OCI-LY1 (cell line): ENCODE measurements at regions not wholly inside any gene's neighbourhood (a gene's known extent, or its start where the extent isn't known, plus 50 kb on each side); places are given as distances from the start of the nearest gene placed in this dataset.

Source experiments
- H2AFZ ChIP-seq: fragments of 200-600 bp; sonication (generic), shearing (Covaris generic); 2 replicates; pipeline ENCODE4 v1.6.0; 2014; ENCODE audit warnings: antibody characterized with exemption, mild to moderate bottlenecking, low read length
- H3F3A ChIP-seq: fragments of 200-600 bp; sonication (generic), shearing (Covaris generic); 2 replicates; pipeline ENCODE4 v1.6.0; 2014; ENCODE audit warnings: mild to moderate bottlenecking, antibody characterized with exemption, low read length, moderate library complexity; ENCODE audit not compliant: insufficient read depth
- H3K27ac ChIP-seq: fragments of 200-600 bp; sonication (generic); 2 replicates; pipeline ENCODE4 v1.5.1; 2014; ENCODE audit warnings: low read length, mixed run types, mild to moderate bottlenecking, low read depth; ENCODE audit not compliant: poor library complexity, severe bottlenecking
- H3K27me3 ChIP-seq: fragments of 200-600 bp; sonication (generic); 2 replicates; pipeline ENCODE4 v1.6.0; 2014; ENCODE audit warnings: antibody characterized with exemption, mild to moderate bottlenecking, low read length, moderate library complexity; ENCODE audit not compliant: insufficient read depth
- H3K36me3 ChIP-seq: fragments of 200-600 bp; sonication (generic); 2 replicates; pipeline ENCODE4 v1.6.1; 2014; ENCODE audit warnings: mild to moderate bottlenecking, antibody characterized with exemption, low read length, moderate library complexity, mixed read lengths; ENCODE audit not compliant: insufficient read depth
- H3K4me1 ChIP-seq: fragments of 200-600 bp; sonication (generic); 2 replicates; pipeline ENCODE4 v1.5.1; 2014; ENCODE audit warnings: mild to moderate bottlenecking, low read length, moderate library complexity; ENCODE audit not compliant: insufficient read depth, severe bottlenecking
- H3K4me2 ChIP-seq: fragments of 200-600 bp; sonication (generic), shearing (Covaris generic); 2 replicates; pipeline ENCODE4 v1.6.1; 2014; ENCODE audit warnings: low read length
- H3K4me3 ChIP-seq: fragments of 200-600 bp; sonication (generic); 2 replicates; pipeline ENCODE4 v1.5.1; 2014; ENCODE audit warnings: low read length, low read depth, mild to moderate bottlenecking, mixed read lengths; ENCODE audit not compliant: poor library complexity, severe bottlenecking
- H3K79me2 ChIP-seq: fragments of 200-600 bp; shearing (Covaris generic); 2 replicates; pipeline ENCODE4 v1.6.1; 2016; ENCODE audit warnings: mixed run types, low read length, mixed read lengths; ENCODE audit not compliant: insufficient read depth
- H3K9ac ChIP-seq: fragments of 200-600 bp; sonication (generic), shearing (Covaris generic); 2 replicates; pipeline ENCODE4 v1.6.1; 2014; ENCODE audit warnings: mild to moderate bottlenecking, low read length, mixed read lengths
- H3K9me2 ChIP-seq: fragments of 200-600 bp; sonication (generic), shearing (Covaris generic); 2 replicates; pipeline ENCODE4 v1.6.1; 2014; ENCODE audit warnings: low read depth, mild to moderate bottlenecking, low read length, mixed read lengths
- H3K9me3 ChIP-seq: fragments of 200-600 bp; shearing (Covaris generic); 2 replicates; pipeline ENCODE4 v1.6.1; 2014; ENCODE audit warnings: low read length, mixed read lengths
- H4K20me1 ChIP-seq: fragments of 200-600 bp; sonication (generic), shearing (Covaris generic); 2 replicates; pipeline ENCODE4 v1.6.0; 2016; ENCODE audit warnings: mild to moderate bottlenecking, low read length; ENCODE audit not compliant: insufficient read depth
- EZH2 ChIP-seq: fragments of 200-600 bp; sonication (generic), shearing (Covaris generic); IDR thresholded peaks from 2 replicates; pipeline ENCODE4 v1.8.0; 2017; ENCODE audit warnings: borderline replicate concordance, mixed run types, mild to moderate bottlenecking, antibody characterized with exemption, low read length, moderate library complexity, mixed read lengths
- TF ChIP-seq, protein P1 (sequence below): fragments of 200-600 bp; sonication (generic), shearing (Covaris generic); IDR thresholded peaks from 2 replicates; pipeline ENCODE4 v1.5.1; 2017; ENCODE audit warnings: mild to moderate bottlenecking, antibody characterized with exemption, low read length, moderate library complexity, mixed read lengths

DNA sequence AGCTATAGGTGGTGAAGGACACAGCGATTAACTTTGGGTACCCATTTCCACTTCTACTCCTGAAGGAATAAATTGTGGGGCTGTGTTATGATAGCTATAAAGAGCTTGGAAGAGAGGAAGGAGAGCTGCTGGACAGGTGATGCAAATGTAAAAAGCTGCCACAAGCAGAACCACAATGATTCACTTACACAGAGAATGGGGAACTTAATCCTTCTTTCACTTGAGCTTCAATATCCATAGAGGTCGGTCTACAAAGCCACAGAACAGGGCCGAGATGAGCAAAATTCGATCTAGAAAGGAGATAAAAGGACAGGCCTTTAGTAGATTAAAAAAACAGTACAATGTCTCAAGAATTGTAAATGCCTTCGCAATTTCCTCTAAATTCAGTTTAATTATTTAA is 831.1 kb downstream of the LRFN5 start:
- no peaks in the 10 kb centered on the region for H3F3A ChIP-seq
- H3K36me3 ChIP-seq = no peaks in the 10 kb centered on the region
- H3K9me3 ChIP-seq = no peaks in the 10 kb centered on the region
- no peak overlapping the region for H3K4me2 ChIP-seq
- H3K9ac ChIP-seq = no peak overlapping the region
- H2AFZ ChIP-seq = no peak overlapping the region
- H4K20me1 ChIP-seq = no peaks in the 10 kb centered on the region
- H3K4me1 ChIP-seq = peaks cover 7% of the 10 kb centered on the region
- H3K9me2 ChIP-seq = no peaks in the 10 kb centered on the region
- no peak overlapping the region for H3K27ac ChIP-seq
- no peaks in the 10 kb centered on the region for H3K27me3 ChIP-seq
- no peaks in the 10 kb centered on the region for H3K79me2 ChIP-seq
- no peak for TF ChIP-seq EZH2
- TF ChIP-seq, protein P1, sequence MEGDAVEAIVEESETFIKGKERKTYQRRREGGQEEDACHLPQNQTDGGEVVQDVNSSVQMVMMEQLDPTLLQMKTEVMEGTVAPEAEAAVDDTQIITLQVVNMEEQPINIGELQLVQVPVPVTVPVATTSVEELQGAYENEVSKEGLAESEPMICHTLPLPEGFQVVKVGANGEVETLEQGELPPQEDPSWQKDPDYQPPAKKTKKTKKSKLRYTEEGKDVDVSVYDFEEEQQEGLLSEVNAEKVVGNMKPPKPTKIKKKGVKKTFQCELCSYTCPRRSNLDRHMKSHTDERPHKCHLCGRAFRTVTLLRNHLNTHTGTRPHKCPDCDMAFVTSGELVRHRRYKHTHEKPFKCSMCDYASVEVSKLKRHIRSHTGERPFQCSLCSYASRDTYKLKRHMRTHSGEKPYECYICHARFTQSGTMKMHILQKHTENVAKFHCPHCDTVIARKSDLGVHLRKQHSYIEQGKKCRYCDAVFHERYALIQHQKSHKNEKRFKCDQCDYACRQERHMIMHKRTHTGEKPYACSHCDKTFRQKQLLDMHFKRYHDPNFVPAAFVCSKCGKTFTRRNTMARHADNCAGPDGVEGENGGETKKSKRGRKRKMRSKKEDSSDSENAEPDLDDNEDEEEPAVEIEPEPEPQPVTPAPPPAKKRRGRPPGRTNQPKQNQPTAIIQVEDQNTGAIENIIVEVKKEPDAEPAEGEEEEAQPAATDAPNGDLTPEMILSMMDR = no peak
- no peak overlapping the region for H3K4me3 ChIP-seq

DNA sequence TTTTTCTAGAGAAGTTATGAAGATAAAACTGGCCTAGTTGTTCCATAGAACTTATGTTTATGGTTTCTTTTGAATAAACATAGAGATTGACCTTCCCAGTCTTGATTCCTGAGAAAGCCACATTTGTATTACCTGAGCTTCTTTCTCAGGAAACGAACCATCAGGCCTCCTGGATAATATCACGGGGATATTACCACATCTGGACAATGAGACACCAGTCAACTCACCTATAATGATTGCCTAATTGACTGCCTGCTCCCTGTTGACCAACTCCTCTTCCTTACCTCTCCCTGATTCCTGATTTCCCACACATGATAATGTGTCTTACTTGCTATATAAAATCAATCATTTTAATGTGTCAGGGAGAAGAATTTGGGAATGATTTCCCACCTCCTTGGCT is 822.7 kb downstream of the LRFN5 start:
- no peak overlapping the region for H2AFZ ChIP-seq
- no peak overlapping the region for H3K4me2 ChIP-seq
- no peaks in the 10 kb centered on the region for H3K36me3 ChIP-seq
- no peaks in the 10 kb centered on the region for H4K20me1 ChIP-seq
- no peaks in the 10 kb centered on the region for H3K27me3 ChIP-seq
- H3F3A ChIP-seq = no peaks in the 10 kb centered on the region
- H3K9me2 ChIP-seq = no peaks in the 10 kb centered on the region
- peaks cover 3% of the 10 kb centered on the region; the same call in 1 of the 2 replicates for H3K9me3 ChIP-seq
- no peak for TF ChIP-seq EZH2
- TF ChIP-seq, protein P1 = no peak
- no peaks in the 10 kb centered on the region for H3K79me2 ChIP-seq
- H3K4me1 ChIP-seq = peaks cover 12% of the 10 kb centered on the region
- no peak overlapping the region for H3K9ac ChIP-seq
- no peak overlapping the region for H3K4me3 ChIP-seq
- H3K27ac ChIP-seq = peak overlapping the region; percentile 78

DNA sequence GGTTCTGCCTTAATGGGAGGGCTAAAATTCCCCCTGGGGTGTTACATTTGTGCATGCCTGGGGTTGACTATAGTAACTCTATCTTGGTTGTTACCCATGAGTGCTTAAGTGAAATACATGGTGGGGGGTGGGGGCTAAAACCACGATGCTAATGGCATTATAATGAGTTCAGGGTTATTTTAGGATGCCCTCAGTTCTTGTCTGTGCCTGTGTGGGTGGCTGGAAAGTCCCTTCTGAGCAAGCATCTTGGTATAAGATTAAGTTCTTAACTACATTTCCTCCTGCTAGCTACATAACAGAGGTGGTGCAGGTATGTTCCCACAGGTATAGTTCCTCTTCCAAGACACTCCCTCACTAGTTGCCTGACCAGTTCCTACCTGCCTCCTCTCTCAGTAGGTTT is 822.3 kb downstream of the LRFN5 start:
- H3K27me3 ChIP-seq = no peaks in the 10 kb centered on the region
- H3K79me2 ChIP-seq = no peaks in the 10 kb centered on the region
- no peak overlapping the region for H2AFZ ChIP-seq
- H3K4me3 ChIP-seq = no peak overlapping the region
- H3K9me2 ChIP-seq = no peaks in the 10 kb centered on the region
- H3K9ac ChIP-seq = no peak overlapping the region
- peaks cover 3% of the 10 kb centered on the region; the same call in 1 of the 2 replicates for H3K9me3 ChIP-seq
- no peaks in the 10 kb centered on the region for H3F3A ChIP-seq
- H3K27ac ChIP-seq = peak overlapping the region; percentile 78
- H3K4me2 ChIP-seq = peak overlapping the region; percentile 7; the same call in 1 of the 2 replicates
- H4K20me1 ChIP-seq = no peaks in the 10 kb centered on the region
- H3K4me1 ChIP-seq = peaks cover 12% of the 10 kb centered on the region
- no peaks in the 10 kb centered on the region for H3K36me3 ChIP-seq
- TF ChIP-seq, protein P1 = no peak
- TF ChIP-seq EZH2 = no peak
